ENCODE measurements at regions not wholly inside any gene's neighbourhood (a gene's known extent, or its start where the extent isn't known, plus 50 kb on each side); places are given as distances from the start of the nearest gene placed in this dataset.

- intact Hi-C loops (cut with DNase I), result no loop called here
- Histone ChIP-seq H3K9me3 (no peaks in the 10 kb centered on the region), H3K27ac (no peak overlapping the region), H3K27me3 (ENCODE audit: insufficient read depth in 3 of 3, low read length in 2 of 3) (peaks cover 0 to 25% (median 6%) of the 10 kb centered on the region in 3 donors), H3K4me1 (no peaks in the 10 kb centered on the region), H3K4me3 (no peak overlapping the region), H3K36me3 (ENCODE audit: insufficient read depth in 1 of 2, low read depth in 1 of 2) (no peaks in the 10 kb centered on the region)
- no peak for TF ChIP-seq CTCF (IDR thresholded peaks at IDR 0.05)
- WGBS, 3 donors, result 25 to 37% (median 28%) methylated on average over 9 of the region's 9 CpGs
- ATAC-seq (no peak), DNase-seq (no peak)
Measured at GRCh38 chr5:2196416-2196815, 313.7 kb upstream of the IRX4 start.

- 80 to 89% (median 85%) methylated on average over 2 of the region's 2 CpGs for WGBS, 3 donors
- ATAC-seq, result no peak
- Histone ChIP-seq H3K27me3 (ENCODE audit: insufficient read depth in 3 of 3, low read length in 2 of 3) (peaks cover 0 to 21% (median 6%) of the 10 kb centered on the region in 3 donors), H3K9me3 (no peaks in the 10 kb centered on the region), H3K36me3 (ENCODE audit: insufficient read depth in 1 of 2, low read depth in 1 of 2) (no peaks in the 10 kb centered on the region), H3K27ac (no peak overlapping the region), H3K4me1 (no peaks in the 10 kb centered on the region), H3K4me3 (no peak overlapping the region)
- TF ChIP-seq CTCF (IDR thresholded peaks at IDR 0.05), result no peak
- intact Hi-C loops (cut with DNase I), result no loop called here
- no peak for DNase-seq
Measured at GRCh38 chr5:2194949-2195348, 312.2 kb upstream of the IRX4 start.

- intact Hi-C loops (cut with DNase I), result no loop called here
- Histone ChIP-seq H3K4me1 (no peaks in the 10 kb centered on the region), H3K36me3 (ENCODE audit: insufficient read depth in 1 of 2, low read depth in 1 of 2) (no peaks in the 10 kb centered on the region), H3K27me3 (ENCODE audit: insufficient read depth in 3 of 3, low read length in 2 of 3) (peaks cover 0 to 16% (median 6%) of the 10 kb centered on the region in 3 donors), H3K9me3 (no peaks in the 10 kb centered on the region), H3K4me3 (no peak overlapping the region), H3K27ac (no peak overlapping the region)
- no peak for DNase-seq
- TF ChIP-seq CTCF (IDR thresholded peaks at IDR 0.05), result no peak
- no peak for ATAC-seq
- 69 to 92% (median 90%) methylated on average over 6 of the region's 6 CpGs for WGBS, 3 donors
Measured at GRCh38 chr5:2194236-2194555, 311.5 kb upstream of the IRX4 start.

- WGBS, 3 donors, result 52 to 53% (median 52%) methylated on average over 11 of the region's 11 CpGs
- ATAC-seq (no peak), DNase-seq (no peak)
- Histone ChIP-seq H3K4me1 (no peaks in the 10 kb centered on the region), H3K27me3 (ENCODE audit: insufficient read depth in 3 of 3, low read length in 2 of 3) (peaks cover 0 to 16% (median 6%) of the 10 kb centered on the region in 3 donors), H3K36me3 (ENCODE audit: insufficient read depth in 1 of 2, low read depth in 1 of 2) (no peaks in the 10 kb centered on the region), H3K4me3 (no peak overlapping the region), H3K9me3 (no peaks in the 10 kb centered on the region), H3K27ac (no peak overlapping the region)
- no peak for TF ChIP-seq CTCF (IDR thresholded peaks at IDR 0.05)
- intact Hi-C loops (cut with DNase I), result no loop called here
Measured at GRCh38 chr5:2193542-2194235, 311.0 kb upstream of the IRX4 start.

- no peak overlapping the region for H3K27ac ChIP-seq
- no peaks in the 10 kb centered on the region for H3K36me3 ChIP-seq (ENCODE audit: insufficient read depth in 1 of 2, low read depth in 1 of 2)
- no peaks in the 10 kb centered on the region for H3K9me3 ChIP-seq
- no peak for ATAC-seq
- TF ChIP-seq CTCF (IDR thresholded peaks at IDR 0.05), result no peak
- DNase-seq, result no peak
- H3K4me1 ChIP-seq, result no peaks in the 10 kb centered on the region
- intact Hi-C loops (cut with DNase I), result no loop called here
- no peak overlapping the region for H3K4me3 ChIP-seq
- WGBS, 3 donors, result 53 to 59% (median 55%) methylated on average over 6 of the region's 6 CpGs
- H3K27me3 ChIP-seq (ENCODE audit: insufficient read depth in 3 of 3, low read length in 2 of 3), result peaks cover 0 to 15% (median 6%) of the 10 kb centered on the region in 3 donors
Measured at GRCh38 chr5:2193142-2193541, 310.4 kb upstream of the IRX4 start.
